ENCODE measurements at regions not wholly inside any gene's neighbourhood (a gene's known extent, or its start where the extent isn't known, plus 50 kb on each side); places are given as distances from the start of the nearest gene placed in this dataset.

GRCh38 chr5:82332886-82333615, 54.9 kb upstream of the RPS23 start (continued):
- no peak for TF ChIP-seq TBP (IDR thresholded peaks at IDR 0.05; ENCODE audit: low read depth, low read length)

All from H1 (cell line).